GM18511 (cell line): ENCODE measurements at regions not wholly inside any gene's neighbourhood (a gene's known extent, or its start where the extent isn't known, plus 50 kb on each side); places are given as distances from the start of the nearest gene placed in this dataset.

Experiments used
- ATAC-seq: cut with Tn5 transposase; IDR thresholded peaks from one replicate; pipeline ENCODE4 v1.9.1; 2021; ENCODE audit warnings: mild to moderate bottlenecking, moderate library complexity; ENCODE audit not compliant: unreplicated experiment

DNA sequence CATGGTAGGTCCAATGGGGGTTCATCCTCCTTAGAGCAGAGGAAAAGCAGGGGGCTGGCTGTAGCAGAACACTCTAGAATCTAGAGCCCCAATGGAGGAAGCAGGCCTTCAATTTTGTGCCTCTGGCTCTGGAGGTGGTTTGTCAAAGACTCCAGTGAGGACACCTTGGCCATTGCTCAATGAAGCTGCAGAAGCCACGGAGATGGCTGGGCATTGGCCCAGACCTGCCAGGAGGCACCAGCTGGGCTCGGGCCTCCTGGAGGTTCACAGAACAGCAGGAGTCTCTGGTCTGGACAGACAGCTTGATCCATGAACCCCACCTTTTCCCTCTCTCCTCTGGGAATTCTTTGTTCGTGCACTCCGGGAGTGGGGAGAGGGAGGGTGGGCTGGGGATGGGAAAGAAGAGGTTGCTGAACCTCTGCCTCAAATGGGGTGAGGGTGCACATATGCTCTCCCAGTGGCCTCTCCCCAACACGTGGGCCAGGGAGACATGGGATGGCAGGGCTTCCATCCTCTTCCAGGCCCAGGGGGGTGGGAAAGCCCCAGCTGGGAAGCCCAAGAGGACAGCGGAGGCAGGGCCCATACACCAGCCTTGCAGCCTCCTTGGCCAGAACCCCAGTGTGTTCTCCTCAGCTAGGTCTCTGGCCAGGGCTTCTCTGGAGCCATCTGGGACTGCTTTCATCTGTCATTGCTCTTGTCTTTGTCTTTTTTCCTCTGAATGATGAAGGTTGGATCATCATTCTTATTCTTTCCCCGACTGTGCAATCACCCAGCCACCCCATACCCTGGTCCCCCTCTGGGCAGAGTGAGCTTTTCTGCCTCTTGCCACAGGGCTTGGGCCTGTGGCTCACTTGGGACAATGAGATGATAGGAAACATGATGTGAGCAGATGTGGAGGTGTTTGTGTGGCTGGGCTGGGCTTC, 1019.4 kb downstream of the BRD1 start:
- no peak for ATAC-seq

DNA sequence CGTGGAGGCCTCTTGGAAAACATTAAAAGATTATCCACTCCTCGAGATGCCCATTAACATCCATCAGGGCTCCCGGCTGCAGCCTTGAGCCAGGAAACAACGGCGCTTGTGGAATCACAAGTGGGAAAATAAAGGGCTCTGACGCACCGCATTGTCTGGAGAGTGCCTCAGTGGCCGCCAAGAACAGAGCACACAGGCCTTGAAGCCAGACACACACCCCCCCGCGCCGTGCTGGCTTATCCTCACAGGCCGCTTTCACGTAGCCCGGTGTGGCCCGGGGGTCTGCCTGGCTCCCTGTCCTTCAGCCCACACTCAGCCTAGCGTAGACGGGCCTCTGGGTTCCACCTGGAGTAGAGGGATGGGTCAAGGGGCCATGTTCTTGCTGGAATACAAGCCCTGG, 1020.5 kb downstream of the BRD1 start:
- ATAC-seq = no peak

DNA sequence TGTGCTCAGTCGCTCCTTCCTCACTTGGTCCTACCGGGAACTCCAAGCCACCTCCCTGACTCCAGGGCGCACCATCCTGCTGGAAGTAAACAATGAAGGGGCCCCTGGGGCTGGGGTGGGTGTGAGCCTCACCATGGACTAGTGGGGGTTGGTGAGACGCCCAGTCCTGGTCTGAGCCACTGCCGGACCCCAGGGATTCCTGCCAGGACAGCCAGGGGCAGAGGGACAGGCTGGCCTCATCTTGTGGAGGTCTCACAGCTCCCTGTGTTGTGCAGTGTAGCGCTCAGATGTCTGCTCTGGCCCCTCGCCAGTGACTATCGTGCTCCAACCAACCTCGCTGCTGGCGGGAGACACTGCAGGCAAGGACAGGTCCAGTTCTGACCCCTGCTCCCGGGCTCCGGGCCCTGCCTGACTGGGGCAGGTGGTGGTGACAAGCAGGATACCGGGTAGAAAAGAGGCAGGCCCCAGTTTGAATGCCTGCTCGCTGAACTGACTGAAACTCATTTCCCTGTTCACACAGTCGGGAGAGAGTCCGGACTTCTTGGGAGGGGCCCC, 1021.4 kb downstream of the BRD1 start:
- ATAC-seq = no peak

DNA sequence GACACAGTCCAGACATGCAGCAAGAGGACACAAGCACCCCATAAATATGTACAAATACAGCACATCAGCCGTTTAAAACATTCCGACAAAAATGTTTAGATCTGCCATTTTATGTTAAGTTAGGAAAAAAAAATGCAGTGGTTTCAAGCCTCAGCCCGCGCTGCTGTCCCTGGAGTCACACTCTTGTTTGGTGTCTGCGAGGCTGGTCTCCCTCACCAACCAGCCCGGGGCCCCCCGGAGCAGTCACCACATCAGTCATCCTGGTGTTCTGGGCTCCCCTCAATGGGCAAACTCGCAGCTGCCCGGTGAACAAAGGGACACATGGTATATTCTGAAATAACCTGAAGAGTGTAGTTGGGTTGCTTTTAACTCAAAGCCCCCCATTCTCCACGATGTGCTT, 1022.2 kb downstream of the BRD1 start:
- no peak for ATAC-seq

DNA sequence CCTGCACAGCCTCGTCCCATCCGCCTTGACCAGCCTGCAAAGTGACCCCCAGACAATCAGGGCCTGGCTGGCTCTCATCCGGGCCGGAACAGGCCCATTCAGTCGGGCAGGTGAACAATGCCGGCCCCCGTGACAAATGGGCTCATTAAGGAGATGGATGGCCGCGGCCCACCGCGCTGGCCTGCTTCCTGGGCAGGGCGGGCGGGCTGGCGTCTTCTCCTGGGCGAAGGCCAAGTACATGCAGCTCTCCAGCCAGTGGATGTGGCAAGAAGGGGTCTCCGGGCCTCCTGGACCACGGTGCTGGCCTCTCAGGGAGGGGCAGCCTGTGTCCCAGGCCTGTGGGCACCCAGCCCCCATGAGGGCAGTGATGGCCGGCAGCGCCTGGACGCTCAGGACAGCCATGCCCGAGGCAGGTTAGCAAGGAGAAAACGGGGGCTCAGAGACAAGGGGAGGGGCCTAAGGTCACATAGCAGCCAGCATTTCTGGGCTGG, 1022.8 kb downstream of the BRD1 start:
- ATAC-seq = no peak

DNA sequence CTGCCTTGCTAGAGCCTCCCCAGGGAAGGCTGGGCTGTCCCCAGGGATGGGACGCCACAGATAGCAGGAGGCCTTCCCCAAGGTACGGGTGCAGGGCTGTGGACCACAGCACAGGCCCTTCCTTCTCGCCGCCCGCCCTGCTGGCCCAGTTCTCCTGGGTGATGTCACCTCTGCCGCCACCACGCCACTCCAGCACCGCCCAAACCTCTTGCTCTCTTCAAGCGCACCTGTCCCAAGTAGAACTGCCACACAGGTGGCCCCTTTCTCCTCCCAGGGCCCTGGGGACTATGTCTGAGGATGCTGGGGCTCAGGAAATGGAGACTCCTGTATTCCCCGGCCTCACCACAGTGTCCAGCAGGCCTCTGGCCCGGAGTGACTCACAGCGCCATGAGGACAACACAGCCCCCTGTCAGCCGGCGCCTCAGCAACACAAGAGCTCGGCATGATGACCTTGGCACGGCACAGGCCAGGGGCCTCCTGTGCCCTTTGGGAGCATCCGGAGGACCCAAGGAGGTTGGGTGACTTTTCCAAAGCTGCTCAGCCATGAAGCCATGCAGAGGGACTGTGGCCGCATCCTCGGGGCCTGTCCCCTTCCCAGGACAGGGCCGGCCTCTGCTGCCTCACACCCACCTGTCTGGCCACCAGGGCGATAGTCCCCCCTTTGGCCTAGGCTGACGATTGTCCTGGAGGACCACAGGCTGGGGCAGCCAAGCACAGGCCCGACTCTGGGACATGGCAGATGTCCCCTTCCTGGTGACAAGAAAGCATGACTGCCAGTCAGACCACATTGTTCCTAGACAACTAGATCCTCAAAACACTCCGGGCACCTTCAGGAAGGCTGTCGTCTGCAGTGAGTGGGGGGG, 1023.5 kb downstream of the BRD1 start:
- ATAC-seq = no peak

DNA sequence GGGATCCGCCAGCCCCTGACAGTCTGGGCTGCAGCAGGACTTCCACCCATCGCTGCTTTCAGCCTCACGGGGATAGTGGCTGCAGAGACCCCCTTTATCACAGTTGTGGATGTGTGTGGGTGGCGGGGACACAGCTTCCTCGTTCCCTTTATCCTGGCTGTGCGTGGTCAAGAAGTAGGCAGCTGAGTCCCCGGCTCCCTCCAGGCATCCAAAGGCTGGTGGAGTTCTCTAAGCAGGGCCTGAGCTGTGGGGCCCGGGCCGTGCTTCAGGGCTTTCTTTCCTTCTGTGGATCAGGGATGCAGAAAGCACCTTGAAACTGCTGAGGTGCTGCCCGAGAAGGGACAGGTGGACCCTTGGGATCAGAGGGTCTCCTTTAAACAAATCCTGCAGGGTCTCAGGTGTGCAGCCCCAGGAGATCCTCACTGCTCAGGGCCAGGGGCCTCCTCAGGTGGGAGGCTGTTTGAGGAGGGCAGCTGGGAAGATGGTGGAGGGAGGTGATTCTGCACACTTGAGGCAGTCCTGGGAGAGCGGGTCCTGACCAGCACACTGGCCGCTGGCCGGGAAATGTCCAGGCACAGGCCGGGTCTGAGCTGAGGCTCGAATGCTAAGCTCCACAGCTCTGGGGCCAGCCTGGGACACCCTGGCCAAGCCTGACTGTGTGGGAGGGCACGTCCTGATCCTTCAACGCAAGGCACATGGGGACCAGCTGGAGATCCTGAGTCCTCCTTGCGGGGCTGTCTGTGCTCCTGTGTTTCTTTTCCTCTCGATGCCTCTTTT, 1024.3 kb downstream of the BRD1 start:
- no peak for ATAC-seq

DNA sequence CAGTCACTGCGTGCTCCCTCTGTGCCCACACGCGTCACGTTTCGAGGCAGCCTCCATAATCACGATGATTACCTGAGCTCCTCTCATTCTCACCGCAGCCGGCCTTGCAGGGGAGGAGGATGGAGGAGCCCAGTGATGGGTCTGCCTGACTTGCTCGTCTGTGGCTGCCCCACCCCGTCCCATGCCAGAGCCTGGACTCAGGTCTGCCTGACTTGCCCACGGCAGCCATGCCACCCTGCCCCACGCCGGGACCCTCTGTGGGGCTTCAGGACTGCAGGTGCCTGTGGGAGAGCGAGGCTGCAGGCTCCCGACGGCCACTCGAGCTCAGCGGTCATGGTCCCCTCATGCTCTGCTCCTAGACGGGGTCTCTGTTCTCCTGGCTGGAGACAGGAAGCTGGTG, 1025.1 kb downstream of the BRD1 start:
- no peak for ATAC-seq

DNA sequence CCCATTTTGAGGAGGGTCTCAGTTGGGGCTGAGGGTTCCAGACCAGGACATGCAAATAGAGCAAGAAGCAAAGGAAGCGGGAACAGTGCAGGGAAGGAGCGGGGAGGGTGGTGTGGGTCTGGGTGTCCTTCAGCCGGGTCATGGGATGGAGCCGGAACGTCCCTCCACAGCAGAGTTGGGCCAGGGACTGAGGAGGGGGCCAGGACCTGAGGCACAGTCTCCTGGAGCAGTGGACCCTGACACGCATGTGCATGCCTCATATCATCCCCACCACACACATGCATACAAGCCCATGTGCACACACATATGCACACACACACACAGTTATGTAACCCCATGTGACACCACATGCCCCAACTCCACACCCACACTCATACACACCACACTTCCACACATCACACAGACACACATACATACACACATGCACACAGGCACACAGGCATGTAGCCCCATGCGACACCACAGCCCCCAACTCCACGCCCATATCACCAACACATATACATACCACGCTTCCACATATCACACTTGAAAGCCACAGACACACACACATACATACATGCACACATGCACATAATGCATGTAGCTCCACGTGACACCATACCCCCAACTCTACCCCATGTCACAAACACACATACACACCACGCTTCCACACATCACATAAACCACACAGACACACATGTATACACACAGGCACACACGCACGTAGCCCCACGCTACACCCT, 1026.6 kb downstream of the BRD1 start:
- no peak for ATAC-seq

DNA sequence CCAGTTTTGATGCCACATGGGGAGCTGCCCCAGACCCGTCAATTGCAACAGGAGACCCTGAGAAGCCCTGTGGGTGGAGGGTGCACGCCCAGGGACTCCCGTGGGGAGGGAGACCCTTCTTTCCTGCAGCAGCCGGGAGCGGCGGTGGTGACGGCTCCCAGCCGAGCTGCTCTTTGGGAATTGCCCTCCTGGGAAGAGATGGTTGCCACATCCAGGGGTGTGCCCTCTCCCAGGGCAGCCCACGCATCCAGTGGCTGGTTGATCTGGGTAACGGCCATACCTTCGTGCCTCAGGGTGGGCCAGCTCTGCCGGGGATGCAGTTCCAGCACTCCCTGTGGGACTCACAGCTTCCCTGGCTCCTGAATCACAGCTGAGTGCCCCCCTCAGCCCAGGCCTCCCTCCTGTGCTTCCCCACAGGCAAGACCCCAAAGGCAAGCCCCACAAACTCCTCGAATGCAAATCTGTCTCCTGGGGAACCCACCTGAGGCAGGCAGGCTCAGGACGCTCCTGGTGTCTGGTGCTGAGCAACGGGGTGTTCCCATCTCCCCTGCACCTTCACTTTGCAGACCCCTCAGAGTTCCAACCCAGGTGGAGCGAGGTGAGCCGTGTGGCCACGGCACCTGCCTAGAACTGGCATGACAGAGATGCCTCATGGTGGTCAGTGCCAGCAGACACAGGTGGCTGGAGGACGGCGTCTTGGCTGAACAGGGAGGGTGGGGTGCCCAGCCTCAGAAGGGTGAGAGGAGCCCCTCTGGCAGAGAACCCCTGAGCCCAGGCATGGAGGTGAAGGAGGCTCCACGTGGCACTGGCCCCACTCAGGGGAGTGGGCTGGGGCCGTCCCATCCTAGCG, 1027.4 kb downstream of the BRD1 start:
- ATAC-seq = no peak

DNA sequence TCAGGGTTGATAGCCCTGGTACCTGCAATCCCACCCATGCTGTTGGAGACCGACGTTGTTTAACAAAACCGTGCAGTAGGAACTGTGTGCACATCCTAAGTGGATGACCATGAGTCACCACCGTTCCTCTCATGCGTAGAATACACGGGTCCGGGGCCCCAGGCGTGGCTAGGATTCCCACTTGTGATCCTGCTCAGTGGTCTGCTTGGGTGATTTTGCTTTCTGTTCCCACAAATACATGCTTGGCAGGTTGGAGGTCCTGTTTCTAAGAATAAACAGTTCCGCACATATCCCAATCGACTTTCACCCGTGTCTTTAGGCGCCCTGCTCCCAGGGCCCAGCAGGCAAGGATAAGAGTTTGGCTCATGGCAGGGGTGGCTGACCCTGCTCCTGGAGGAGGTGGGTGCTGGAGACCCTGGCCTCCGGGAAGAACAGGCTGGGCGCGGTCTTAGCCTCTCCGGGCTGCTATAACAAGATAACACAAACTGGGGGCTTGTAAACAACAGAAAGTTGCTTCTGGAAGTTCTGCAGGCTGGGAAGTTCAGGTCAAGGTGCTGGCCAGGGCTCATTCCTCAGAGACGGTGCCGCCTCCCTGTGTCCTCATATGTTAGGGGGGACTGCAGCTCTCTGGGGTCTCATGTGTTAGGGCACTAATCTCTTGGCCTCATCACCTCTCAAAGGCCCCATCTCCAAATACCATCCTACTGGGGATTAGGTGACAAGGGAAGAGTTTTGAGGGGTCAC, 1028.3 kb downstream of the BRD1 start:
- no peak for ATAC-seq

DNA sequence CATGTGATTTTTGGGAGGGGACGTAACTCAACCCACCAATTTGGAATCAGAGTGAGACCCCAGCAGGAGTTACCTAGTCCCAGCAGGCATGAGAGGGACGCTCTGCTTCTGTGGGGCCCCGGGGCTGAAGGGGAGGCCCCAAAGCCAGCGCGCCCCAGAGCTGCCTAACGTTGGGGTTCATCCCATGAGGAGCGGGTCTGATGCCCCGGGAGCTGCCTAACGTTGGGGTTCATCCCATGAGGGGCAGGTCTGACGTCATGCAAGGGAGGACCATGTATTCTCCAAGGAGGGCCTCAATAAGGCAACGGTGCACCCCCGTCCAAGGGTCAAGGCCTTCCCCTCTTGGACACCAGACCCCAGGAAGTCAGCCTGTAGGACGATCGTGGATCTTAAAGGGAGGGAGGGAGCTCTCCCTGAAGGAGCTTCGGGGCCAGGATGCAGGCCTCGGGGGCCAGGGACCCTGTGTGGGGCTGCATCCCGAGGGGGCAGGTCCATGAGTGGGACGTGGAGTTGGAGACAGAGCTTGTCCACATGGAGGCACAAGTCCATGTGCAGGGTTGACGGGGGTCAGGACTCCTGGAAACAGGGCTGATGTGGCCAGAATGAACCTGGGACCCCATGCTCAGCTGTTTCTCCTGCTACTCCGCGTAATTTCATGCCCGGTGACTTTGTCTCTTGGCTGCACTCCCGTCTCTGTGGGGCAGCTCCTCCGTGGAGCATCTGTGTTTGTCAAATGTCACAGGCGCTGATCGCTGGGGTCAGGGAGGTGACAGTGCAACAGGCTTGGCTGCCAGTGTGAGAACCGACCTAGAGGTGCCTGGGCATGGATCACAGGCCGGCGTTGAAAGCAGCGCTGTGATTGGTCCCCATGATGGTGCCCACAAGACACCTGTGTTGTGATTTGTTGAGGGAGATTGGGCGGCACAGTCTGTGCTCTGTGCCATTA, 1029.1 kb downstream of the BRD1 start:
- ATAC-seq = no peak

DNA sequence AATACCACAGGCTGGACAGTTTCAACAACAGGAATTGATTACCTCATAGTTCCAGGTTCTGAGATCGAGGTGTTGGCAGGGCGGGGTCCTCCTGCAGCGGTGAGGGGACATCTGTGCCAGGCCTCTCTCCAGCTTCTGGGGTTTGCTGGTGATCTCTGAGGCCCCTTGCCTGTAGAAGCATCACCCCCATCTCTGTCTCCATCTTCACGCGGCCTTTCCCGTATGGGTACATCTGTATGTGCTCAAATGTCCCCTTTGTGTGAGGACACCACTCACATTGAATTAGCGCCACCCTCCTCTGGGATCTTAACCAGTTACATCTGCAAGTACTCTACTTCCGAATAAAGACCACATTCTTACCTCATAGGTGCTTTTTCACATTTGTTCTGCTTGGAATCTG, 1029.9 kb downstream of the BRD1 start:
- no peak for ATAC-seq

DNA sequence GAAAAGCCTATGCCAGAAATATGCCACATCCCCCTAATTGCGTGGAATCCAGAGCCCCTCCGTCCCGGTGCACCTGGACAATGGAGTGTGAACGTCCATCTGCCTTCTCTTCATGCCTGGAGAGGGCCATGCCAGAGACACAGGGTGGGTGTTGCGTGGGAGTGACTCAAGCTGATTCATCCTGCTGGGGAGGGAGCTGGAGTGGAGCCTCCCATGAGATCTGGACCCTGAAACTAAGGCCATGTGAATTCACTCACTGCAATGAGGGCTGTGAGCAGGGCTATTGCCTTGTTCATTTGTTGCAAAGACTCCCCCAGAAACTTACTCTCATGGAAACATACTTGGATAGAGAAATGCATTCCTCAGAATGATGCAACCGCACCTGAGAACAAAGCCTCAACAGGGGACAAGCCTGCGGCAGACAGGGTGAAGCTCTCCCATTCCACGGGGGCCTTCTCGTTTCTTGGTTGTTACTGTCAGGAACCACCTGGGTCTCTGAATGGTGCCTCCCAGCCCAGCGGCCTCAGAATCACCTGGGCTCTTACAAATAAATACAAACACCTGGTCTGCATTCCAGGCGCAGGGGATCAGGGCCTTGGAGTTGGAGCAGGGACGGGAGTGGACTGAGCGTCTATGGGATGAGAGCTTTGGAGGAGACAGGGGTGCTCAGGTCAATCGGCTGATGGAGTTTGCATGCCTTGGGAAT, 1031.2 kb downstream of the BRD1 start:
- no peak for ATAC-seq

DNA sequence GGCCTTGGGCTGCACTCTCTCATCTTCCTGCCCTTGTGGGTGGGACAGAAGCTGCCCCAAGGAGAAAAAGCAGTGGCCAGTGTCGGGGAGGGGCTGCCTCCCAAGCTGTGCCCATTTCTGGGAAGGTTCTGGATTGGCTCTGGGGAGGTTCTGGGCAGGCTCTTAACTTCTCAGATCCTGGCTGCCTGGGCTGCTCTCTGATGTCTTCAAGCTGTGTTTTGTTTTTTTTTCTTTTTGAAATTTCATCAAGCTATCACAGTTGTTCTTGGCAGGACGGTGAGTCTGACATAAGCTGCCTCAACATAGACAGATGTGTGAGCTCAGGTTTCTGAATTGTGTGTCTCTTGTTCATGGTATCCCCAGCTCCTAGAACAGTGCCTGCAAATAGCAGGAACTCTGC, 1032.0 kb downstream of the BRD1 start:
- no peak for ATAC-seq

DNA sequence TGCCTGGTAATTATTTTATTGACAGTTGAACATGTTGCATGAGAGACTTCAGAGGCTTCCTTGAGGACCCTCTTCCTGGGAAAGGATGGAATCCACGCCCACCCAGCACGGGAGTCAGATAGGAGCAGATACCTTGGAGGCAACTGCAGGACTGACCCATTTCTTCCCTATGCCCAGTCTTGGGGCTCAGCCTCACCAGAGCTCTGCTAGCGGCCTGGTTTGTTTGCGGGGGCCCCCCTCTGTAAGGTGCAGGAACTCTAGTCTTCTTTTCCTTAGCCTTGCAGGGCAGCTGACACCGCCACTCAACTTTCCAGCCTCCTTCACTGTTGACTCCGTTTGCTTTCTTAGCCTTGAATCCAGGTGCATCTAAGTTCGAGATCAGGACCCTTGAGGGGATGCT, 1032.8 kb downstream of the BRD1 start:
- no peak for ATAC-seq

DNA sequence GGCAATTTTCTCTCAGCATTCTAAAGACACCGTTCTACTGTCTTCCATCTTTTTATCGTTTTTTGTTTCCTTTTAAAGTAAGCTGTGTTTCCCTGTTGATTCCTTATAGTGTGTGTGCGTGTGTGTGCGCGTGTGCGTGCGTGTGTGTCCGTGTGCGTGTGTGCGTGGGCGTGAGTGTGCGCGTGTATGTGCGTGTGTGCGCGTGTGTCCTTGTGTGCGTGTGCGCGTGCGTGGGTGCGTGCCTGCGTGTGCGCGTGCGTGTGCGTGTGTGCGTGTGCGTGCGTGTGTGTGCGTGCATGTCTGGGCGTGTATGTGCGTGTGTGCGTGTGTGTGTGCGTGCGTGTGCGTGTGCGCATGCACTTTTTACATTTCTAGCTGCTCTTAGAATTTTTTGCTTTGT, 1033.7 kb downstream of the BRD1 start:
- no peak for ATAC-seq
